Activated gamma-delta T cell treated with Interleukin-2 at 50 U/mL for 16 hours (primary cell): ENCODE measurements at regions not wholly inside any gene's neighbourhood (a gene's known extent, or its start where the extent isn't known, plus 50 kb on each side); places are given as distances from the start of the nearest gene placed in this dataset.

Source experiments
- DNase-seq: peaks from one replicate; pipeline ENCODE4 v3.0.0-alpha.2; 2020

DNA sequence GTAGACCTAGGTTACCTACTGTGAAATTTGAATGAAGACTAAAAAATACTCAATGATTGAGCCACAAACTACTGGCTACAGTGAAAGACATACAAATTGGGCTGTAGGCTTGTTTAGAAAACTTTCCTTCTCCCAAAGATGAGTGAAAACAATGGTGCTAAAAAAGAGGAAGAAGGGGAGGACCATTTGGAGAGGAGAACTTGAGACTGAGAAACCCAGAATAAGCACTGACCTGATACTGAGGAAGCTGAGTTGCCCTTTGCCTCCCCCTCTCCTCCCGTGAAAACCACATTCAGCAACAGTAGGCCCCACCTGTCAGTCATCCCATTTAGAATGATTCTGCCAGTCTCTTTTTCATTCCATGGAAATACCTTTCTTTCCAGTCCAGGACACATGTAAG is 484.0 kb upstream of the TGFBR2 start:
- DNase-seq: no peak

DNA sequence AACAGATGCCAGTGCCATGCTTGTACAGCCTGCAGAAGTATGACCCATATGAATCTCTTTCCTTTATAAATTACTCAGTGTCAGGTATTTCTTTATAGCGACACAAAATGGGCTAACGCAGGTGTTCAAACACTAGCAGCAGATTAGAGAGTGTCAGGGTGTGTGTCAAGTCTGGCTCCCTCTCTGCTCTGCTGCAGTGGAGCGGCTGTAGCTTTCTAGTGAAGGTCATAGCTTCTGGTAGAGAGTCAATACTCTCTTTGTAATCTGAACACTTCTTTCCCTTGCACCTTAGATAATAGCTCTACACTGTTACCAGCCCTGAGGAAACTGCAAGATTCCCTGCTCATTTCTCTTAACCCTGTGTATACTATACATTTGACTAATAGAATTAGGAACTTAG is 483.2 kb upstream of the TGFBR2 start:
- no peak for DNase-seq

DNA sequence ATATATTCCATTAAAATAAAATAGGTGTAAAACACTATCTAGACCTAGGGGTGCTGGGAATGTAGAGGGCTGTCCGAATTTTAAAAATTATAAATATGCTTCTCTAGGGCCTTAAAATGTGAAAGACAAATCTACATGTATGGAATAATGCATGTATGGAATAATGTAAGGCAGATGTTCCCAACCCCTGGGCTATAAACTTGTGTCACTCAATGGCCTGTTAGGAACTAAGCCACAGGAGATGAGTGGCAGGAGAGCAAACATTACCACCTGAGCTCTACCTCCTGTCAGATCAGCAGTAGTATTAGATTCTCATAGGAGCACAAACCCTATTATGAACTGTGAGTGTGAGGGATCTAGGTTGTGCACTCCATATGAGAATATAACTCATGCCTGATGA is 482.6 kb upstream of the TGFBR2 start:
- DNase-seq: no peak

DNA sequence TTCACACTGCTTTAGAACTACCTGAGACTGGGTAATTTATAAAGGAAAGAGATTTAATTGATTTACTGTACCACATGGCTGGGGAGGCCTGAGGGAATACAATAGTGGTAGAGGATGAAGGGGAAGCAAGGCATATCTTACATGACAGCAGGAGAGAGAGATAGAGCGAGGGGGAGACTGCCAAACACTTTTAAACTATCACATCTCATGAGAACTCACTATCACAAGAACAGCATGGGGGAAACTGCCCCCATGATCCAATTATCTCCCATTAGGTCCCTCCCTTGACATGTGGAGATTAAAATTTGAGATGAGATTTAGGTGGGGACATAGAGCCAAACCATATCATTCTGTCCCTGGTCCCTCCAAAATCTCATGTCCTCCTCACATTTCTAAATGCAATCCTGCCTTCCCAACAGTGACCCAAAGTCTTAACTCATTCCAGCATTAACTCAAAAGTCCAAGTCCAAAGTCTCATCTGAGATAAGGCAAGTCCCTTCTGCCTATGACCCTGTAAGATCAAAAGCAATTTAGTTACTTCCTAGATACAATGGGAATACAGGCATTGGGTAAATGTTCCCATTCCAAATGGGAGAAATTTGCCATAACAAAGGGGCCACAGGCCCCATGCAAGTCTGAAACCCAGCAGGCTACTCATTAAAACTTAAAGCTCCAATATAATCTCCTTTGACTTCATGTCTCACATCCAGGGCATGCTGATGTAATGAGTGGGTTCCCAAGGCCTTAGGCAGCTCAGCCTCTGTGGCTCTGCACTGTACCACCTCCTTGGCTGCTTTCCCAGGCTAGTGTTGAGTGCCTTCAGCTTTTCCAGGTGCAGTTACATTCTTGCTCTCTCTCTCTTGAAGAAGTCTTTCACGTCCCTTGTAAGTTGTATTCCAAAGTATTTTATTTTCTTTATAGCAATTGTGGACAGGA is 481.7 kb upstream of the TGFBR2 start:
- DNase-seq: no peak

DNA sequence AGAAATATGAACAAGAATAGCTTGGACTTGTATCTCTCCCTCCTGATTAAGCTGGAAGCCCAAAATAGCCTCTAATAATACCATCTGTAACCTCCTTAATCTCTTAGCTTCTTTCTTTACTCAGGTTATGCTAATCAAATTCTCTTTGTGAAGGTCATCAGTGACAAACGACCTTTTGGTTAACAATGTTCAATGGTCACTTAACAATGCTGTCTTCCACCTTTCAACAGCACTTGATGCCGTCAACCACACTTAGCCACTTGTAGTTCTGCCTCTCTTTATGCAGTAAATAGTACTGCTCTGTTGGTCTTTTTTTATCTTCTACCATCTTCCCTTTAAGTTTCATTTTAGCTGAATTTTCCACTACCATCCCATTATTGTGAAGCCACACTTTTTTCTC is 476.6 kb upstream of the TGFBR2 start:
- no peak for DNase-seq

DNA sequence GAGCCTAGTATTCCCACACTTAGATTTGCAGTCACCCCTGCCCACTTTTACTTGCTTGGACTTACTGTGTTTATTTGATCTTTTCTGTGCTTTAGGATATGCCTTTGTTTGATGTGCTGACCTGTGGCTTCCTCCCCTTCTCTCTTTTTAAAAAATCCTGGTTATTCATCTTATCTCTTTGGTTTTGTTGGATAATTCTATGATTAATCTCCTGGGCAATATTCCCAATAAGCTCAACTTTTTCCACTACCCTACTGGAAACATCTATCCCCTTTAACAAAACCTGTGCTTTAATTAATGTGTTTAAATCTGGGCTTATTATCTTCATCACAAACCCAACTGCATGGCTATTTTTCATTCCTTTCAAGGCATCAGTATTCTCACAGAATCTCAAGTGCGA is 476.0 kb upstream of the TGFBR2 start:
- no peak for DNase-seq

DNA sequence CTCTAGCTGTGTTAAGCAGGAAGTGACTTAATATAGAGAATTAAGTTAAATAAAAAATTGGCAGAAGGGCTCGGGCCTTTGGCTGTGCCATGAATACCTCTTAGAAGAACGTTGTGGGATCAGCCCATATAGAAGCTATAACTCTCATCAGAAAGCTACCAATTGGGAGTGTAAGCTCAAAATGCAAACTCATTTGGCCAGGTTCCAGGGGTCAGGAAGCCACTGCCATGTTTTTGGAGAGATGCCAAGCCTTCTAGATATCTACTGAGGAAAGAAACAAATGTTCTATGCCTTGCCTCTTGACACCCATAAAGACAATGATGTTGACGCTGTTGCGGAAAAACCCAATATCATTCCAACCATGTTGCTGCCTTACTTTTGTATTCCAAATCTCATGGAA is 475.2 kb upstream of the TGFBR2 start:
- DNase-seq: no peak

DNA sequence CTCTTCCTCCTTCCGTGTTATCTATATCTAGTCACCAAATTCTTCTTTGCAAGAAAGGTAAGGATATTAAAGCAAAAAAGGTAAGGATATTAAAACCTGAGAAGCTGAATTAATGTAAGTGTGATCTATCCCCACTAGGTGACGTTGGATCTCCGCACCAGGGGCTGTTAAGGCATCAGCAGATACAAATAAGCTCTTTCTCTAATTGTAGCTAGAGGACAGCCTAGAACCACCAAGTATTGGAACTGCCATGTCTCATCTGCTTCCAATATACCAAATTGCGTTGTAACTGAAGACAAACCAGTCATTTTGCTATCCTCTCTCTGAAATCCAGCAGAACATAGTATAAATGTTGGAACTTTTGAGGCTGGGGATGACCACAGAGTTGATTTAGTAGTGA is 471.2 kb upstream of the TGFBR2 start:
- DNase-seq: no peak

DNA sequence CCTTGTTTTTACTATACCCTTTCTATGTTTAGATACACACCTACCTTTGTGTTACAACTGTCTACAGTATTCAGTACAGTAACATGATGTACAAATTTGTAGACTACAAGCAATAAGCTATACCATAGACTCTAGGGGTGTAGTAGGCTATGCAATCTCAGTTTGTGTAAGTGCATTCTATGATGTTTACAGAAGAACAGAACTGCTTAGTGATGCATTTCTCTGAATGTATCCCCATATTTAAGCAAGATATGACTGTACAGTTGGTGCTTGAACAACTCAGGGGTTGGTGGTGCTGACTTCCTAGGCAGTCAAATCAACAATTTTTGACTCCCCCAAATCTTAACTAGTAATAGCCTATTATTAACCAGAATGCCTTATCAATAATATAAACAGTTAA is 467.1 kb upstream of the TGFBR2 start:
- DNase-seq: no peak

DNA sequence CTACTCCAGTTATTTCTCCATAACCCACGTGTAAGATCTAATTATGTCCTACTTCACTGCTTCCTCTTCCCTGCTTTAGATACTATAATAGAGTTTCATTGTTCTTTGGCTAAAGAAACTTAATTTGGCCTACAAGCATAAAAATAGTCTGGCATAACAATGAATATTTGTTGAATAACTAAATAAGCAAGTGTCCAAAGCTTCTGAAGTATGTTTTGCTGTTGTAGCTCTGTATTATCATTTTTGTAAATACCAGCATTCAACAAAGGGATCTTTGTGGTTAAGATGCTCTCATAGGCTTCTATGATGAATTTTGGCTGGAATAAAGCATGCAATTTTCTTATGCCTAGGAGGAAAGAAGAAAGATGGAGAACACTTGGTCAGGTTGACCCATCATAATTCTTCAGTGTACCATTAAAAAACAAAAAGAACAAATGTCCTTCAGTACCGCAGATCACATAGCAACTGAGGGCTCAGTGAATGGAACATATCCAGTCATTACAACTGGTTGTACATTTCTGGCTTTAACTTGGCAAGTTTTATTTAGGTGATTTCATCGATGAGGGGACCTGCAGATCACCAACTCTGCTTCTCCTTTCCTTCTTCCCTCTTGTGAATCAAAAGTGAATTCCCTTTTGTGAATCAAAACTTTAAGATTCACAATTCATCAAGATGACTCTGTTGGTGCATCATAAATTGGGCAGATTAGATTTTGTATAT is 465.9 kb upstream of the TGFBR2 start:
- DNase-seq: no peak

DNA sequence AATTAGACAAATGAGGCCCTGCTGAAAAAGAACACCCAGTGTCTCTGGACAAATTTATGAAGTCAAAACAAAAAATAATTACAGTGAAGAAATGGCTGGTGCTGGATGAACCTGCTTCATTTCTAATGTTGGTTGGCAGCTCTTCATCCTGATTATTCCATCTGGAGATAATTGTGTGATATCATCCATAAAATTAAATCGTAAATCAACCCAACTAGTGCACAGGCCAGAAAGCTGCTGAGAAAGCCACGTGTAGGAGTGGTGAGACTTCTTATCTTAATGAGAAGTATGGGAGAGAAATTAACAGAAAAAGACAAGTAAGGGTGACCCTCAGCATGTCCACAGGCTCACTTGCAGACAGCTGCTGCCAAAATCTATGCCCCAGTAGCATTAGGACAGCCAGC is 465.2 kb upstream of the TGFBR2 start:
- DNase-seq: no peak

DNA sequence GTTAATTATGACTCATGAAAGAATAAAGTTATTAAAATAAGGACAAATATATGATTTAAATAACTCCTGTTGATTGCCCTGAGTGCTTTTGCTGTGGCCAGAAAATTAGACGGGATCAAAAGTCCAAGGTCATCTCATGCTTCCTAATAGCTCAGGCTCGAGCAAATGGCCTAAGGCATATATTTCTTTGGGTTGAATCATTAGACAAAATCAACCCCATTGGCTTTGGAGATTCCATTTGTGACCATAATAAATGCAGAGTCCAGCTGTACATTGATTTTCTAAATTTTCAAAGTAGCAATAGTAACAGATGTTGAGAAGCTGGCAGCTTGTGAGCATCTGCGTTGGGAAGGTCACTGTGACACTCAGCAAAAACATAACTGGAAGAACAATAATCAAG is 464.5 kb upstream of the TGFBR2 start:
- no peak for DNase-seq

DNA sequence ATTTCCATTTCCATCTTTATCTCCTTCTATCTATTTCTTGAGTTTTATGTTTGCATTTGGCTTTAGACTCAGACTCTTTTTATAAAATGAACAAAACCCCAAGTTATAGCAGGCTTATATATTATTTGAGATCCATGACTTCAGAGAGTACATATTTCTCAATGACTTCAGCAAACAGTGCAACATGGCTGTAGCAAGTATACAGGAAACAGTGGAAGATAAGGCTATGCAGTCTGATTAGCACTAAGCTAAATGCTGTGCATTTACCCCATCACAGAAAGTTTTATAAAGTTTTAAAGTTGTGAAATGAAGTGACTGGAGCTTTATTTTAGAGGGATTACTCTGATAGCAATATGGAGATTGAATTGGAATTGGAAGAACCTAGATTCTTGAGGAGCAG is 463.5 kb upstream of the TGFBR2 start:
- DNase-seq: no peak

DNA sequence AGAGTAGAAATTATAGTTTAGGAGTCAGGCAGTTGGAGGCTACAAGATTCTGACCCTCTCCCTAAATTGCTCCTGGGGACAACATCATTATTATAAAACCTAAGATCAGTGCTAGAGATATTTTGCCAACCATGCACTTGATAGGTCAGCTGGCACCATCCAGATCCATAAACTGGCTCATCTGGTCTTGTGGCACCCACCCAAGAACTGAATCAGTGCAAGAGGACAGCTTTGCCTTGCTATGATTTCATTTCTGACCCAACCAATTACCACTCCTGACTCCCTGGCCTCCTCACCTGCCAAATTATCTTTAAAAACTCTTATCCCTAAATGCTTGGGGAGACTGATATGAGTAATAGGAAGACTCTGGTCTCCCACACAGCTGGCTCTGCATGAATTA is 461.1 kb upstream of the TGFBR2 start:
- DNase-seq: no peak

DNA sequence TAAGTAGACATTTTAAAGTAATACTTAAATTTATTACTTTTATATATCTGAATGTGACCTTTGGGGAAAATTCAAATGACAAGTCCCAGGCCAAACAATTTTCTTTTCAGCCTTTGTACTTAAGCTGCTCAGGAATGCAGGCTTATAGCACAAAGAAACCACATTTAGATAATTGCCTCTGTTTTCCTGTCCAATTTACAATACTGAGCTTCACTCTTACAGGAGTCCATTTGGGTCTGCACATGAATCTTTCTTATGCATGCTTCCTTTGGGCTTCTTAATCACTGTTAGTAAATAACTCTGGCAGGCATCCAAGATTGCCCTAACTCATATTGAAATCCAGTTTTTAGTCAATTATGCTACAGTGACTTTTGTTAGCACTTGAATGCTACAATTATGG is 459.4 kb upstream of the TGFBR2 start:
- DNase-seq: no peak

DNA sequence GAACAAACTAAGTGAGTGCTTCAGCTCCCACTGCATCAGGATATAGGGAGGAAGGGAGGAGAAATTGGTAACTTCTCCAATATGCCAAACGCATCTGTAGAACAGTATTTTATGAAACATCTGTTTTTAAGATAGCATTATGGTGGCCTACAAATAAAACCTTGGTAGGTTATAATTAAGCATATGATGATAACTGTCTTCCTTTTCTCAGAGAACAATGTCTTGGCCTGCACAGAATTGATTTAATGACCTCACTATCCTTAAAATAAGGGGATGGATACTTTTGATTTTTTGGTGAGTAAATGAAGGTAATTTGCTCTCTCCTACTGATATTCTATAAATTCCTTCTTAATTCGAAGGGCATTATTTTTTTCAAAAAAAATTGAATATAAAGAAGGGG is 451.5 kb upstream of the TGFBR2 start:
- DNase-seq: no peak

DNA sequence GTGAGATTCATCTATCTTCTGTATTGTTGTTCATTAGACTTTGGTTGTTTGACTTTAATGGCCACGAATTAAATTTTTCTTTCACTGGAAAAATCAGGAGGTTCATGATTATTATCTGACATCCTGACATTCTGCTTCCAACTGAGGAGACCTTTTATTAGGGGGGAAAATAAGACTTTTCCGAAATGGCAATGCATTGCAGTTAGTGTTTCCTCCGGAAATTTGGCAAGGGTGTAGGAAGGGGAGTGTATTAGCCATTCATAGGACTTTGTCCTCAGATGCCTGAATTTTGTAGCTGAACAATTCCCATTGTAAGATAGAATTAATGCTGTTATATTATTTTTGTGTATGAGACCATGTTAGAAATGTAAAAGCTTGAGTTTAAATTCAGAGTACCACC is 450.6 kb upstream of the TGFBR2 start:
- no peak for DNase-seq

DNA sequence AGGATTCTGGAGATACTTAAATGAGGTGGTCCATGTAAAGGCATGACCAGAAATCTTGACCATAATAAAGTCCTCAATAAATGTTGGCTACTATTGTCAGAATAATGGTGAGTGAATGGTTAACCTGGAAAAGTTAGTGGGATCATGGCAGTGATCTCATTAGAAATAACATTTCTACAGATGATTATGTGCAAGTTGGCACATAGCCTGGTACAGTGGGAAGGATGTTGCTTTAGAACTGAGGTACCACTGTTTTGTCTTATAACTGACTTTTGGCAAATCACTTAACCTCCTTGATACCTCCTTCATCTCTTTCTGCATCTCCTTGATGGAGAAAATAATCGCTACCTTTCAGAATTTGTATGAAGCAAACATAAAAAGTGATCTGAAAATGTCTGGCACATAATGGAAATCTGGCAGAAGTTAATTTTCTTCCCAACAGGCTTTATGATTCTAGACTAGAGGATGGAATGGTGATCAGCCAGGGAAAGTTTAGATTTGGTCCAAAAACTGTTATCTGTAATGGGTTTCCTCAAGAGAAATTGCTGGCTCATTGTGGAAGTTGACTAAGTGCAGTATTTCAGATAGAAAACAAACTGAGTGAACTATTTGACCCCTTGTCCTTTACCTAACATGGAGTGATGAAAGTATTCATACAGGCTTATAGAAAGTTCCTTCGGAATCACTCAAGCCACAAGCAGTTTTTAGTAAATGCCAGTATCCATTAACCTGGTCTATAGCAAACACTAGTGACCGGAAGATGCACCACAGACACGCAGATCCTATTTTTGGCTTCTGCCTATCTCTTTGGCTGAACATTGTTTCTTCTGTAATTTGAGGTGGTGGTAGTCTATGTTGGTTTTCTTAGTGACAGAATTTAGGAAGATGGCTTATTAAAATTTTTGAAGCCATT is 449.6 kb upstream of the TGFBR2 start:
- no peak for DNase-seq

DNA sequence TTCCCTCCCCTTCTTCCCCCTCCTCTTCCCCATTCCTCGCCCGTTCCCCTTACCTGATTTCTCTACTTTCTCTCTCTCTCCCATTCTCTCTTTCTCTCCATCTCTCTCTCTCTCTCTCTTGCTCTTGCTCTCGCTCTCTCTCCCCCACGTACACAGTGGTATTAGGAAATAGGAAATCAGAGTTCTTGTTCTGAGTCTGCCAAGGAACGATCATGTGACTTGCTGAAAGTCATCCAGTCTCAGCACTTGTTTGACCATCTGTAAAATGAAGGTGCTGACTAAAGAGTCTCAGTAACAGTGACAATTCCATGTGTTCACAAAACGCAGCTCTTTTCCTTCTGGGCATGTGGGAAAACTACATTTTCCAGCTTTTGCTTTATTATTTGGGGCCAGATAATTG is 445.0 kb upstream of the TGFBR2 start:
- no peak for DNase-seq

DNA sequence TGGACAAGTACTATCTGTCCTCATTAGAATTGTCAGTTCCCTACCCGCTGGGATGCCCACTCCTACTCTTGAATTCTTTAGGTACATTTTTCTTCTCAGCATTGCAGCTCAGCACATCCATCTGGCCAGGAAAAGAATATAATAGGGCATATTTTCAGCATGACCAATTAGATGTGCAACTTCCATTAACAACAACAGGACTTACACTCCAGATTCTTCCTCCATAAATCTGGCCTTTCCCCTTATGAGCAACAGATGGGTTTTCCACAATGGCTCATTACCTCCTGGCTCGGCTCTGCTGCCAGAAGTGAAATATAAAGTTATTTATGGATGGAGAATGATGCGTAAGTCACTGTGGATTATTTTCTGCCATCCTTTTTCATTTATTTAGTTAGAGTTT is 443.8 kb upstream of the TGFBR2 start:
- no peak for DNase-seq

DNA sequence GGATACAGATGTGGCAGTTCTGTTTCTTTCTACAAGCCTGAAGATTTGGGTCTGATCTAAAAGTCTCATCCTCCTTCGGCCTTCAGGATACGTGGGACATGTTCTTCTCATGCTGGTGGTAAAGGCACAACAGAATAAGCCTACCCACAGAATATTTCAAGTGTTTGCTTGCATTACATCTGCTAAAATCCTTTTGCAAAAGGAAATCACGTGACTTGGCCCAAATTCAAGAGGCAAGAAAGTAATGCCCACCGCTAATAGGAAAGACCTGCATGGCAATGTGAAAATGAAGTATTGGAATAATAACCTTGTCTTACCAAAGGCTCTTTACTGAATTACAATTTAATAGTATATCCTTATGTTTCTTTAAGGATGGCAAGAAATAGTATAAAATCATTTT is 439.9 kb upstream of the TGFBR2 start:
- no peak for DNase-seq

DNA sequence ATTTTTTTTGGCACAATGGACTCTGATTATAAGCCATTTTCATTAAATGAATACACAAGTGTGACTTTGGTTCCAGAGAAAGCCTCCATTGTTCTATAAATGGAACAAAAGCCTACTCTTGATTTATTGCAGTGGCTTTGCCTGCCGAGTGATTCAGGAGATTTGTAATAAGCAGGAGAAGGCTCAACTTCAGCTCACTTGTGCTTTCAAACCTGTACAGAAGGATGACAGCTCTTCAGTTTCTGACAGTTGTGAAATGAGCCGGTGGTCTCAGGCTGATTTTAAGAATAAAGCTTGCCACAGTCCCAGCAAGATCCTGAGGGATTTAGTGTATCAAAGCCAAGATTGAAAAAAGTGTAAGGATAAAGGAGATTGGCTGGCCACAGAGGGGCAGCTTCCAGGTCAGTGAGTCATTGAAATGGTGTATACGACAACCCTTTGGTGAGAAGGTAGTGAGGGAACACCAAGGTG is 438.8 kb upstream of the TGFBR2 start:
- DNase-seq: no peak

DNA sequence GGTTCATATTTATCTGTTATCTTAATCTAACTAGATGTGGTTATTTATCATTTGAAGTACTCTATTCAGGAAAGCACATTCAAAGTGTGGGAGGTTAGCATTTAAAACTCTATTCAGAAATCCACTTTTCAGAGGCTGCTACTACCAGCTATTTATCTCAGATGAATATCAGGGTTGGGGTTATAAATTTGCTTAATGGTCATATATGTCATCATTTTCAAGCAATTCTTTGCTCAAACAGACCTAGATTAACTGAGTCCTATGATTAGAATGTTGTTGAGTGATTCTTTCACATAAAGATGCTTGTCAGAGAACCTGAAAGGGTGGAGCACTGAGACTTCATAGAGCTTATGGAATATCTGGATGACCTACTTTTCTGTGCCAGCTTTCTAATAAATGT is 436.9 kb upstream of the TGFBR2 start:
- DNase-seq: no peak
